ENCODE measurements at regions not wholly inside any gene's neighbourhood (a gene's known extent, or its start where the extent isn't known, plus 50 kb on each side); places are given as distances from the start of the nearest gene placed in this dataset.

- Mint-ChIP-seq H3K27me3 (ENCODE audit: low read depth) (no peaks in the 10 kb centered on the region), H3K9me3 (peaks cover 11% of the 10 kb centered on the region), H3K36me3 (ENCODE audit: low read depth) (no peaks in the 10 kb centered on the region), H3K4me3 (no peak overlapping the region), H3K27ac (no peak overlapping the region), H3K4me1 (ENCODE audit: low read depth) (no peaks in the 10 kb centered on the region)
- no peak for DNase-seq (ENCODE audit: low spot score)
Observed at GRCh38 chr18:71442731-71443141, 1101.4 kb downstream of the CBLN2 start.

GRCh38 chr18:71441156-71441555 lies 1103.0 kb downstream of the CBLN2 start:
- Mint-ChIP-seq H3K27ac (no peak overlapping the region), H3K36me3 (ENCODE audit: low read depth) (no peaks in the 10 kb centered on the region), H3K4me1 (ENCODE audit: low read depth) (no peaks in the 10 kb centered on the region), H3K4me3 (no peak overlapping the region), H3K27me3 (ENCODE audit: low read depth) (no peaks in the 10 kb centered on the region), H3K9me3 (peaks cover 11% of the 10 kb centered on the region)
- DNase-seq (ENCODE audit: low spot score) = no peak

GRCh38 chr18:71437511-71437910 lies 1106.6 kb downstream of the CBLN2 start:
- H3K4me1 Mint-ChIP-seq (ENCODE audit: low read depth) = no peaks in the 10 kb centered on the region
- H3K36me3 Mint-ChIP-seq (ENCODE audit: low read depth) = no peaks in the 10 kb centered on the region
- no peak overlapping the region for H3K4me3 Mint-ChIP-seq
- no peaks in the 10 kb centered on the region for H3K27me3 Mint-ChIP-seq (ENCODE audit: low read depth)
- H3K9me3 Mint-ChIP-seq = peaks cover 6% of the 10 kb centered on the region
- no peak overlapping the region for H3K27ac Mint-ChIP-seq
- no peak for DNase-seq (ENCODE audit: low spot score)

DNA sequence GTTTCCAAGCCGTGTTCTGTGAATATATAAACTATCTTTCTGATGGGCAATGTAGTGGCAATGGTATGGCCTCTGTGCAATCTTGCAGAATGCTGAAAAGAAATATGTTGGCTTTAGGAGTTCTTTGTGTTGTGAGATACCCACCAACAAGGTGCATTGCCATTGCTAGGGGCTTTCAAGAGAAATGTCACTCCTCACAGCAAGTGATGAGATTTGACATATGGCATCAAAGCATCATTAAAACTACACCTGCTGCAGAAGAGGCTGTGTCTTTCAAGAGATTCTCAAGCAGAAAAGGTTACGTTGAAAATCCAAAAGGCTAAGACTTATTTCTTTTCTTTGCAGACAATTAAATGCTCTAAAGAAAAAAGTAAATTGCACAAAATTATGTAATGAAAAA lies 1110.8 kb downstream of the CBLN2 start:
- Mint-ChIP-seq H3K36me3 (ENCODE audit: low read depth) (no peaks in the 10 kb centered on the region), H3K27ac (no peak overlapping the region), H3K27me3 (ENCODE audit: low read depth) (no peaks in the 10 kb centered on the region), H3K4me3 (no peak overlapping the region), H3K4me1 (ENCODE audit: low read depth) (no peaks in the 10 kb centered on the region), H3K9me3 (no peaks in the 10 kb centered on the region)
- no peak for DNase-seq (ENCODE audit: low spot score)

- Mint-ChIP-seq H3K4me3 (no peak overlapping the region), H3K36me3 (ENCODE audit: low read depth) (no peaks in the 10 kb centered on the region), H3K9me3 (no peaks in the 10 kb centered on the region), H3K27me3 (ENCODE audit: low read depth) (no peaks in the 10 kb centered on the region), H3K4me1 (ENCODE audit: low read depth) (no peaks in the 10 kb centered on the region), H3K27ac (no peak overlapping the region)
- no peak for DNase-seq (ENCODE audit: low spot score)
Observed at GRCh38 chr18:71431689-71432088, 1112.5 kb downstream of the CBLN2 start.

GRCh38 chr18:71431171-71431570 lies 1113.0 kb downstream of the CBLN2 start:
- H3K4me1 Mint-ChIP-seq (ENCODE audit: low read depth) = no peaks in the 10 kb centered on the region
- no peak for DNase-seq (ENCODE audit: low spot score)
- no peaks in the 10 kb centered on the region for H3K9me3 Mint-ChIP-seq
- no peak overlapping the region for H3K4me3 Mint-ChIP-seq
- H3K36me3 Mint-ChIP-seq (ENCODE audit: low read depth) = no peaks in the 10 kb centered on the region
- H3K27me3 Mint-ChIP-seq (ENCODE audit: low read depth) = no peaks in the 10 kb centered on the region
- H3K27ac Mint-ChIP-seq = no peak overlapping the region

DNA sequence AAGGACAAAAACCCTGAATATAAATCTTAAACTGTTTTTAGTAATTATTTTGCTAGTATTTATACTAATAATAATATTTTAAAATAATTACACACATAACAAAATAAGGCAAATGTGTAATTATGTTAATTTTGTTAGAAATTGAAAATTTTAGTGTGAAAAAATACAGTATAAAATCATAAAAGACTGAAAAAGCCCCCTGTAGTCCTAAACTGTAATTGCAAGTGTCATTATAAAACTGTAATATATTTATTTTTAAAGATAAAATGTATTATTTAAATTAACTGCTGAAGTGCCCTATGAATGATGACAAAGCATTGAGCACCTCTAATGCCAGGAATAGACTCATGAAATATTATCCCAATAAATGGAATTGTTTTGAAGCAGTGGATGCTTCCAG lies 1117.7 kb downstream of the CBLN2 start:
- no peak for DNase-seq (ENCODE audit: low spot score)
- H3K27ac Mint-ChIP-seq = no peak overlapping the region
- no peaks in the 10 kb centered on the region for H3K36me3 Mint-ChIP-seq (ENCODE audit: low read depth)
- H3K27me3 Mint-ChIP-seq (ENCODE audit: low read depth) = no peaks in the 10 kb centered on the region
- H3K4me1 Mint-ChIP-seq (ENCODE audit: low read depth) = no peaks in the 10 kb centered on the region
- H3K4me3 Mint-ChIP-seq = no peak overlapping the region
- H3K9me3 Mint-ChIP-seq = no peaks in the 10 kb centered on the region

DNA sequence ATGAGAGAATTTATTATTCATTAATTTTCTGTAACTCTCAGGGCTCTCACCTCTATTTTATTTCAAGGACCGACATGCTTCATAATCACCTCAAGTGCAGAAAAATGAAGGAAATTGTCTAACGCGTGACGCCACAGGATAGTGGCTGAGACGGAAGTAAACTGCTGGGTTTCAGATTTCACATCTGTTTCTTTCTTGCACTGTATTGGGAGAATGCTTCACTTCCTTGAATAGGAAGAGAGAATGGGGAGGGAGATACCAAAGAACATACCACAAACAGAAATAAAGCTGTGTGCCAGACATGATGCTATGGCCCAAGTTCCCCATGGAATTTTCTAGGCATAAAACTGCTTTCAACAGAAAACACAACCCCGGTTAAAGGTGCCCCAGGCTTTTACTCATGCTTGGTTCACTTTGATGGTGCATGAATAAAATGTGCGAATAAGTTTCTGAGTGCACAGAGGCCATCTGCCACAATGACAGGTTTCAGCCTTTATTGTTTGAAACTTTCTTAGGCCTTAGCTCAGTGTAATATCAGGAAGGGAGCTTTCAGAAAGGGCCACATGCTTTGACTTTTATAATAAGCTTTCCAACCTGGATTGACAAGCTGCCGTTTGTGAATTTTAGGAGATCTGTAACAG lies 1116.4 kb downstream of the SOCS6 start:
- Mint-ChIP-seq H3K27me3 (ENCODE audit: low read depth) (no peaks in the 10 kb centered on the region), H3K9me3 (no peaks in the 10 kb centered on the region), H3K36me3 (ENCODE audit: low read depth) (no peaks in the 10 kb centered on the region), H3K4me3 (no peak overlapping the region), H3K27ac (no peak overlapping the region), H3K4me1 (ENCODE audit: low read depth) (no peaks in the 10 kb centered on the region)
- no peak for DNase-seq (ENCODE audit: low spot score)

DNA sequence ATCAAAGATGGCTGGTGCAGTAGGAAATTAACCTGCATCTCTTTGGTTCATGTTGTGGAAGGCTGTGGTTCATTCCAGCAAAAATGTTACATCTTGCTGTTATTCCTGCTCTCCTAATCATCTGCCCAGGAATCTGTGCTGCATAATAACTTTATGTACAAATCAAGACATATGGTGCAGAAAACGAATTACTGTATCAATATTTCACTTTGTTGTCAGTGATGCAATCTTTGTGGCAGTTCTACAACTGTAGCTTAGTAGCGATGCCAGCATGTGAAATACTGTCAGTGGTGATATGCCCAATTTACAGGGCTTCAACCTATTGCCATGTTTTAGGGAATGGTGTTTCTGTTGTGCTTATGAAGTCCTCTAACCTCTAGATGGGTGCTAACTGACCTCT lies 1114.7 kb downstream of the SOCS6 start:
- Mint-ChIP-seq H3K36me3 (ENCODE audit: low read depth) (no peaks in the 10 kb centered on the region), H3K27ac (no peak overlapping the region), H3K4me3 (no peak overlapping the region), H3K9me3 (no peaks in the 10 kb centered on the region), H3K27me3 (ENCODE audit: low read depth) (no peaks in the 10 kb centered on the region), H3K4me1 (ENCODE audit: low read depth) (no peaks in the 10 kb centered on the region)
- DNase-seq (ENCODE audit: low spot score) = no peak

GRCh38 chr18:71398531-71398930 lies 1109.7 kb downstream of the SOCS6 start:
- no peaks in the 10 kb centered on the region for H3K4me1 Mint-ChIP-seq (ENCODE audit: low read depth)
- H3K27ac Mint-ChIP-seq = no peak overlapping the region
- no peak overlapping the region for H3K4me3 Mint-ChIP-seq
- no peaks in the 10 kb centered on the region for H3K36me3 Mint-ChIP-seq (ENCODE audit: low read depth)
- H3K9me3 Mint-ChIP-seq = no peaks in the 10 kb centered on the region
- DNase-seq (ENCODE audit: low spot score) = no peak
- H3K27me3 Mint-ChIP-seq (ENCODE audit: low read depth) = no peaks in the 10 kb centered on the region

DNA sequence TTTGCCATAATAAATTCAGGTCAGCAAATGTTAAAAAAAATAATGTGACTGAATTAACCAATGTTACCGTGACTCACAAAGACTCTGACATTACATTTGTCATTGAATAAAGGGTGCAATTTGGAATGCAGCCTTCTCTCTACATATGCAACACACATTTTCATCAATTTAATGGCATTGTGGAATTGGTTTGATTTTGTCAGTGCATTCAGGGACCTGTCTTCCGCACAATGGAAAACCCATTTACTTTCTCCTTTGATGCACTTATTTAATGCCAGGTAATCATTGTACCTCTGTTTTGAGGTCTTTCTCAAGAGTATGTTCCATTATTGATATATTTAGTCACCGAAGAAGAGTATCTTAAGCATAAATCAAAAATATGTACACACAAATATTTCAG lies 1099.3 kb downstream of the SOCS6 start:
- DNase-seq (ENCODE audit: low spot score) = no peak
- Mint-ChIP-seq H3K36me3 (ENCODE audit: low read depth) (no peaks in the 10 kb centered on the region), H3K27ac (no peak overlapping the region), H3K27me3 (ENCODE audit: low read depth) (no peaks in the 10 kb centered on the region), H3K9me3 (no peaks in the 10 kb centered on the region), H3K4me3 (no peak overlapping the region), H3K4me1 (ENCODE audit: low read depth) (no peaks in the 10 kb centered on the region)

DNA sequence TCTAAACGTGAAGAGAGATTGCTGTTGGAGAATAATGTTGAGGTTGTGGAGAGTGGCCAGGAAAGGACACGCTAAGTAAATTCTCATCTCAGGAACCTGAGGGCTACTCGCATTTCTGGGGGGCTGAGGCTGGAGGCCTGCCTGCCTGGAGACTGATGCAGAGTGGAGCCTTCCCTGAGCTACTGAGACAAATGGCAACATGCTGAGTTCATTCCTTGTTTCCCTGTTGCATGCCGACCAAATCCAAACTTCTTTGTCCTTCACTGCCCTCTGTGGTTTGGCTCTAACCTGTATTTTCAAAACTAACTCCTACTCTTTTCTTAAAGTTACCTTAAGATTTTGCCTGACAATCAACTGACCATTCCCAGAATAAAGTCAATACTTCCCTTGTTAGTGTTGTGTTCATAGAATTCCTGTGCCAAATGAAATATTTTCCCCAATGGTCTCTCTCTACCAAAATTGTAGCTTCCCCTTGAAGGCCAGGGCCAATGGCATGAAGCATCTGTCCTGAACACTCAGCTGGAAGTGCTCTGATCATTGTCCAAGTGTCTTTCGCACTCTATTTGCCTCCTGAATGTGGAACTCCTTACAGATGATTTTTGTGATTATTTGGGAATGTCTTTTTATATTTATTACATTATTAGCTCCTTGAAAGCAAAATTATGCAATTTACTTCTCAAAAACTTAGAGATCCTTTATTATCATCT lies 1085.6 kb downstream of the SOCS6 start:
- Mint-ChIP-seq H3K27ac (no peak overlapping the region), H3K4me3 (no peak overlapping the region), H3K9me3 (no peaks in the 10 kb centered on the region), H3K4me1 (ENCODE audit: low read depth) (no peaks in the 10 kb centered on the region), H3K36me3 (ENCODE audit: low read depth) (no peaks in the 10 kb centered on the region), H3K27me3 (ENCODE audit: low read depth) (no peaks in the 10 kb centered on the region)
- no peak for DNase-seq (ENCODE audit: low spot score)

DNA sequence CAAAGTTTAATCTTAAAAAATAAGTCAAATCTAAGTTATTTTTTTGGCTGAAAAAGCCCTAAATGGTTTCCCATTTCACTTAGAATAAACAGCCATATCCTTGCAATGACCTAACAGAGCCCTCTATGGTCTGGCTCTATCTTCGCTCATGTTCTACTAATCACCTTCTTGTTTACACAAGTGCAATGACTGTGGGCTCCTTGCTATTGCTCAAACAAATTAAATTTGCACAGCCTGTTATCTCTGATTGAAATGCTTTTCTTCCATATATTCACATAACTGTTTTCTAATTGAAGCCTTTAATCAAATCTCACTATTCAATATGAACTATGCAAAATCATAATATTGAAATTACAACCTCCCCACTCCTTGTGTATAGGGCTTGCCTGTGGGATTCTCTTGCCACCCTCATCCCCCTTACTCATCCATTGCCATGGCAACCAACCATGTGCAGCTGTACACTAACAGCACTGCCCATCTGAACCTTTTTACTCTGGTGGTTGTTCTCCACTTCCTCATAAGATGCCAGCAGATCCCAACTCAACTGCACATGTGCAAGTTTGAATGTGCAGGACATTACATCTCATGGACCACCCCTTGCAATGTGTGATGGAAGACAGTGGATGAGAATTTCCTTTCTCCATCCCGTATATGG lies 1083.2 kb downstream of the SOCS6 start:
- no peak for DNase-seq (ENCODE audit: low spot score)
- Mint-ChIP-seq H3K27me3 (ENCODE audit: low read depth) (no peaks in the 10 kb centered on the region), H3K4me3 (no peak overlapping the region), H3K36me3 (ENCODE audit: low read depth) (no peaks in the 10 kb centered on the region), H3K4me1 (ENCODE audit: low read depth) (no peaks in the 10 kb centered on the region), H3K9me3 (peaks cover 12% of the 10 kb centered on the region), H3K27ac (no peak overlapping the region)

GRCh38 chr18:71370671-71371445 lies 1082.0 kb downstream of the SOCS6 start:
- H3K4me3 Mint-ChIP-seq = no peak overlapping the region
- DNase-seq (ENCODE audit: low spot score) = no peak
- H3K27ac Mint-ChIP-seq = no peak overlapping the region
- no peaks in the 10 kb centered on the region for H3K36me3 Mint-ChIP-seq (ENCODE audit: low read depth)
- peaks cover 22% of the 10 kb centered on the region for H3K9me3 Mint-ChIP-seq
- no peaks in the 10 kb centered on the region for H3K4me1 Mint-ChIP-seq (ENCODE audit: low read depth)
- H3K27me3 Mint-ChIP-seq (ENCODE audit: low read depth) = no peaks in the 10 kb centered on the region

Data from T-helper 2 cell treated with Interferon-gamma antibody and Interleukin-4, amounts not matched to agents 5 μg/mL and 100 μg/mL, for 36 hours (primary cell).